ENCODE measurements at regions not wholly inside any gene's neighbourhood (a gene's known extent, or its start where the extent isn't known, plus 50 kb on each side); places are given as distances from the start of the nearest gene placed in this dataset.
A peak's percentile ranks its signal among the peaks of the same experiment; 100 is the strongest.

DNA sequence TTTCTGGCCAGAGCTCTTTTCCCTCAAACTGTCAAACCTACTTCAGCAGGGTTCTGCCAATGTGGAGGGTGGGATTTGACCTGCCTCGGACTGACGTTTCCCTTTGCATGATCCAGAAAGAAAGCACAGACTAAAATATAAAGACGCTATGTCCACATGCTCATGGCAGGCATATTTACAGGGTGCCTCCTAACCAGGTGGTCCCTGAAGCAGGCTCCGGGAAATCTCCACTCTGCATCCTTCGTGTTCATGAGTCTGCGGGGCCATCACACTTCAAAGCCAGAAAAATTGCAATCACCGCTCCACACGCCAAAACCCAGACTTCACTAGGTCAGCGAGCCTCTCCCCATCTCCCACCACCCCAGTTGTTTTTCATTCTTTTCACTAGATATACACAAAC is 143.3 kb upstream of the IGF1R start:
- no peak for DNase-seq (ENCODE audit: extremely low read depth, low read depth)

DNA sequence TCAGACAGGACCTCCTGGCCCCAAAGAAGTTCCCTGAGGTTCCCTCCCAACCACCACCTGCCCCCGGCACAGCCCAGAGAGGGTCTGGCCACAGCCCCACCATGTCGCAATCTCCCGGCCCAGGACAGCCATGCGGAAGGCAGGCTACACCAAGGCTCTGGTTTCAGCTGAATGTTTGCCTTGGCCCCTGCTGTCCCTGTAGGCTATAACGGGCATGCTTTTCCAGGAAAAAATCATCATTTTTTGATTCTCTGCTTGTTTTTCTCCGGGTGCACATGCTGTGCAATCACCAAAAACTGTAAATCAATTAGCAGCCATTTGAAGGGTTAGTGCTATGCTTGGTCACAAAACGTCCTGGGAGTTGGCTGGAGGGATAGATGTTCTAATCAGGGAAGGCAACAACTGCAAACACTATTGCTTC is 142.7 kb upstream of the IGF1R start:
- DNase-seq (ENCODE audit: extremely low read depth, low read depth), result no peak

GRCh38 chr15:98506172-98506571 is 142.2 kb upstream of the IGF1R start:
- no peak for DNase-seq (ENCODE audit: extremely low read depth, low read depth)

DNA sequence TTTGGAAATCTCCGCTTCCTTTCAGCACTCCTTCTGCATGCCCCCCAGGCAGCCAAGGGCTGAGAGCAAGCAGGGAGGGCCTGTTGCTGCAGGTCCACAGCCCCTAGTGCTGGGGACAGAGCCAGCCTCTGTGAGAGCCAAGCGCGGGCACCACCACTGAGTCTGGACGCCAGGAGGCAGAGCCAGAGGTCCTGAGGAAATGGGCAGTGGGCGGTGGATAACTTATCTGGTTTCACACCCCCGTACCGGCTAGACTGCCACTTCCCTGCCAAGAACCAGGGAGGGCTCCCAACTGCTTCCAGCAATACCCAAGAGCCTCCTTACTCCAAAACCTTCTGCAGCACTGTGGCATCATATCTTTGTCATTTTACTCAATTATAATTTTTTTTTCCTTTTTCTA is 141.6 kb upstream of the IGF1R start:
- DNase-seq (ENCODE audit: extremely low read depth, low read depth), result no peak

- DNase-seq (ENCODE audit: extremely low read depth, low read depth), result no peak
Measured at GRCh38 chr15:98513428-98513986, 134.8 kb upstream of the IGF1R start.

DNA sequence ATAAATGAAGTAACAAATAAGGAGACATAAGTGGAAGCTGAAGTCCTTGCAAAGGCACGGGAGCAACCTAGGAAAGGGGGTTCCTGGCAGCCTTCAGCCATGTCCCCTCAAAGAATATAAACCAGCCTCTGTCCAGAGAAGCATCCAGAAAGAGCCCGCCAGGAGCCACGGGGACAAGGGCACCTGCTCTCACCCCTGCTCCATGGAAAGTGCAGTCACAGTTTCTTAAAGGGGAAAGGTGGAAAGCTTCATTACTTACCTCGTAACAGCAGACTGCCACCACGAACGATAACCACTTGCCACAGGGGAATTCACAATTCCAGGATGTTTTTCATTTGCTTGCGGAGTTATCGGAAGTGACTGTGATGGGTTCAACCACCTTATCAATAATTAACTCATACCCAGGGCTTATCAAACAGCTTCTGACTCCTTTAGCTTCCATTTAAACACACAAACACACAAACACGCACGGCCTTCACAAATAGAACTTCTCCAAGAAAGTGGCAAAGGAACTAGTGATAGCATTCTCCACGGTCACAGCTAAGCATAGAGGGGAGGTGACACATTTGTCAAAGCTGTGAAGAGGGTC is 134.2 kb upstream of the IGF1R start:
- no peak for DNase-seq (ENCODE audit: extremely low read depth, low read depth)

DNA sequence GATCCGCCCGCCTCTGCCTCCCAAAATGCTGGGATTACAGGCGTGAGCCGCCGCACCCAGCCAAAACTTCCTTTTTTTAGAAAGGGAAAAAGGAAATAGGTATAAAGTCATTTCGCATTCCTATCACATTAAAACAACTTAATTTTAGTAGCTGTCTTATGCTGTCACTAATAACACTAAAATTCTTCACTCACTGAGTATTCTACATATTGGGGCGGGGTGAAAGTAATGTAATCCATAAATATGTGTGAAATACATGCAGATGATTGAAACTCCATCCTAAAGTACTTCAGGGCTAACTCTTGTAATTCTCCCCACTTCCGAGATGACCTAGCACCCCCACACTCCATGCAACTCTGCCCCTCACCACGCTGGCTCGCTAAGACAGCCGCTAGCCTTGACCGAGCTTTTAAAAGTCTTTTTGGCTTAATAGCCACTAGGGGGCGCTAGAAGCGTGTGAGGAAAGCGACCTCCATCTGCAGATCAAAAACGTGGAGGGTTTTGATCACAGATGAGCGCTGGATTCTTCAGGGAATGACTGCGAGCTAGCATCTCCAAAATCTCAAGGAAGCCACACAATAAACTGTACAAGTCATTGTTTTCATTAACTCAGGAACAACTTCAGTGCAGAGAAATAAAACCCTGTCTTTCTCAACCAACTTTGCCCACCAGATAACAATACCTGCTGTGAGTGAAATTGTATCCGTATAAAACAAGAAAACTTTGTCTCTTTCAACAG is 129.3 kb upstream of the IGF1R start:
- peak; percentile 77 for DNase-seq (ENCODE audit: extremely low read depth, low read depth)

GRCh38 chr15:98519767-98520550 is 128.4 kb upstream of the IGF1R start:
- DNase-seq (ENCODE audit: extremely low read depth, low read depth), result no peak

GRCh38 chr15:98522127-98522526 is 126.2 kb upstream of the IGF1R start:
- DNase-seq (ENCODE audit: extremely low read depth, low read depth), result no peak

GRCh38 chr15:98523912-98524662 is 124.3 kb upstream of the IGF1R start:
- DNase-seq (ENCODE audit: extremely low read depth, low read depth), result no peak

DNA sequence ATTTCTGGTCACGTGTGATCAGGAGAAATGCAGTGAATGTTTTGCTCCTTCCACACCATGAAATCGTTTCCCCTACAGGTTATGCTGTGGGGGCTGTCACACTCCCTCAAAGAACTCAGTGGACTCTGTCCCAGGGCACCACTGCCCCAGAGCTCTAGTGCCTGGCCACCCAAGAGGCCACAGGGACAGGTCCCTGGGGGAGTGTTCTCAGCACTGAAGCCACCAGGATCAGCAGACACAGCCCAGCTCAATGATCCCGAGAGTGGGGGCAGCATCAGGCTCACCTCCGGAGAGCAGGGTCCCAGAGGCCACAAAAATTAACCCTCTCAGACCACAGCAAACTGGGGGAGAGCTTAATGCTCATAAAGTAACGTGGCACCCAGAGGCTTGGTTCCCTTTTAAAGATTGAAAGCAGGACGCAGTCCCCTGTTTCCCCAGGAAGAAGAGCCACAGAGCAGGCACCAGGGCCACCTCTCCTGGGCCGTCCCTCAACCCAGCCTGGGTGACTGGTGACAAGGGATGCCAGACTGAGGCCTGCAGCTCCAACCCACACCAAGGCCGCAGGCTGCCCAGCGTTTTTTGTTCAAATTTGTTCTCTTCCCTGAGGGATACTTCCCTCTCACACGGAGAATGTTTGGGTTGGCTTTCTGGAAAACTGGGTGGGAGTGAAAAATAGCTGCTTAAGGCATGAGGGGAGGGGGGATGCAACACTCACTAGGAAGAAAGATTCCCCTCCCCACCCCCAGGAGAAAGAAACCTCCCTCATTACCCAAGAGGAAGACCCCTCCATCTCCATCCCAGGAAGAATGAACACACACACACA is 123.3 kb upstream of the IGF1R start:
- DNase-seq (ENCODE audit: extremely low read depth, low read depth), result no peak

- no peak for DNase-seq (ENCODE audit: extremely low read depth, low read depth)
Measured at GRCh38 chr15:98525661-98526001, 122.7 kb upstream of the IGF1R start.

- DNase-seq (ENCODE audit: extremely low read depth, low read depth), result no peak
Measured at GRCh38 chr15:98526094-98526493, 122.2 kb upstream of the IGF1R start.

- DNase-seq (ENCODE audit: extremely low read depth, low read depth), result no peak
Measured at GRCh38 chr15:98528046-98528725, 120.2 kb upstream of the IGF1R start.

- DNase-seq (ENCODE audit: extremely low read depth, low read depth), result no peak
Measured at GRCh38 chr15:98529205-98530145, 118.9 kb upstream of the IGF1R start.

GRCh38 chr15:98530570-98530969 is 117.8 kb upstream of the IGF1R start:
- DNase-seq (ENCODE audit: extremely low read depth, low read depth), result no peak

- DNase-seq (ENCODE audit: extremely low read depth, low read depth), result no peak
Measured at GRCh38 chr15:98532063-98532462, 116.3 kb upstream of the IGF1R start.

- no peak for DNase-seq (ENCODE audit: extremely low read depth, low read depth)
Measured at GRCh38 chr15:98536976-98537375, 111.4 kb upstream of the IGF1R start.
